HG02840 (cell line): ENCODE measurements at regions not wholly inside any gene's neighbourhood (a gene's known extent, or its start where the extent isn't known, plus 50 kb on each side); places are given as distances from the start of the nearest gene placed in this dataset.
"Not testable (repeated sequence)": the region's sequence is repeated elsewhere in the genome, so short reads cannot be mapped to it uniquely, and the experiment has no call there.

Source experiments
- ATAC-seq: cut with Tn5 transposase; IDR thresholded peaks from one replicate; pipeline ENCODE4 v1.9.1; 2021; ENCODE audit warnings: mild to moderate bottlenecking, moderate library complexity, moderate number of reproducible peaks; ENCODE audit not compliant: unreplicated experiment, low FRiP score

DNA sequence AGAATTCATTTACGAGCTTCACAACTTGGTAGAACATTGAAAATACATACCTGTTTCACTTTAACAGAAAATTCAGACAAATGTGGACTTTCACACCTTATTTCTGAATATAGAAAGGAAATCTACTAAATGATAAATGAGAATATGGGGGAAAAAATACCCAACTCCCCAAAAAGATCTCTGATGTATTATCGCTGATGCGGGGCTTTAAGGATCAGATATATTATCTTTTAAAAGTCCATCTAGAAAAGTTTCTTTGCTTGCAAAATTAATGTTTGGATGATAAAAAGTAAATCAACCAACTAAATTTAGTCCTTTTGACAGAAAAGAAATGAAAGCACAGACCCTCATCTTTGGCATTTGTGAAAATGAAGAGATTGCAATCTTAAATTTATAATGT lies 540.1 kb upstream of the CHAC2 start:
- ATAC-seq, result no peak

- ATAC-seq, result no peak
Measured at GRCh38 chr2:53220969-53221368, 546.6 kb upstream of the CHAC2 start.

DNA sequence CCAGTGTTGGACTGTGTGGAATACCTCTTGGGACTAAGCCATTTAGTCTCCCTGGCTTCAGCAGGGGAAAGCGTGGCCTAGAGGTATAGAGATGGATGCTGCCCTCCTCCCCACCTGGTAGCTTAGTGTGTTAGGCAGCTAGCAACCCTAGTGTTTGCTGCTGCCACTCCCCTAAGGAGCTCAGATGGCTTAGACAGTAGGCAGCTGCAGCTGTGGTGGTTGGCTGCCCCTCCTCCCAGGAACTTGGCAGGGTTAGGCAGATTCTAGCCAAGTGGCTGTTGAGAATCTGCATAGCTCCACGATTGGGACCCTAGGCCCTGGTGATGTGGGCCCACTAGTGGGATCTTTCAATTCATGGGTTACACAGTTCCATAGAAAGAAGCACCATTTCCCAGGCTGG lies 550.4 kb upstream of the CHAC2 start:
- ATAC-seq, result no peak

DNA sequence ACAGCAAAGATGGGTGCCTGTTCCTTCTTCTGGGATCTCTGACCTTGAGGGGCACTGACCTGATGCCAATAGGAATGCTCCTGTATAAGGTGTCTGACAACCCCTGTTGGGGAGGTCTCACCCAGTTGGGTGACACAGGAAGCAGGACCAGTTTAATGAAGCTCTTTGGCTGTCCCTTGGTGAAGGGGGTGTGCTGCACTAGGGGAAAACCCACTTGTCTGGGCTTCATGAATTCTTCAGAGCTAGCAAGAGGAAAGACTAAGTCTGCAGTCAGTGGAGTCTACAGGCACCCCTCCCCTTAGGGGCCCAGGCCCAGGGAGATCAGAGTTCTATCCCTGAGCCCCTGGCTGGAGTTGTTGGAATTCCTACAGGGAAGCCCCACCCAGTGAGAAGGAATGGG lies 550.8 kb upstream of the CHAC2 start:
- ATAC-seq, result no peak

DNA sequence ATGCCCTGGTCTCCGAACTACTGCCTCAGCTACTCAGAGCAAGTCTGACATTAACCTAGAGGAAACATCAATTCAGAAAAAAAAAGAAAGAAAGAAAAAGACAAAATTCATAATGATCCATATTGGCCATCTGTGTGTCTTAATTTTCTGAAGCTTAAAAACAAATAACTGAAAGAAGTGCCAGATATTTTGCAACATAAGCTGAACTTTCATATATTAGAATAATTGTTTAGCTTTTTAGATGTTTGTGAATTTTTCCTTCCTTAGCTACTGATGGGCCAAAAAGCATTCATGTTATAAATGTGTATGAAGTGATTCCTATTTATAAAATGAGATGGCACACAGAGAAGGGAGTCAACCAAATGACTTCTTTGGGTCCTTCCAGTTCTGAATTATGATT lies 555.0 kb upstream of the CHAC2 start:
- ATAC-seq, result no peak

- no peak for ATAC-seq
Measured at GRCh38 chr2:53211201-53211774, 556.3 kb upstream of the CHAC2 start.

DNA sequence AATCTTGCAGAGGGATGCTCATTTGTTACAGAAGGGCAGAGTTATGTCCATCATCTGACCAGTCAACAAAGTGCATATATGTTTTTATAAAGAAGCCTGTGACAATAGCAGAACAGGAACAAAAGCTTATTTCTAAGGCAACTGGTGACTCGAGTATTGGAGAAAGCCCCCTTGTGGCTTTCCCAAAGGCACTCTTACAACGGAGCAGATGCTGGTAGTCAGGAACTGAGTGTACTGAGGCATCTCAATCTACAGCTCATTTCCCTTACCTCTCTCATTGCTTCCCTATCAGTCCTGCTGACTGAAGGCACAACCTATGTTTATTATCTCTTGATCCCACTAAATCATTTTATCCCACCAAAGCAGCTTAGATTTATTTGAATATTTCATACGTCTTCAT lies 557.1 kb upstream of the CHAC2 start:
- no peak for ATAC-seq

DNA sequence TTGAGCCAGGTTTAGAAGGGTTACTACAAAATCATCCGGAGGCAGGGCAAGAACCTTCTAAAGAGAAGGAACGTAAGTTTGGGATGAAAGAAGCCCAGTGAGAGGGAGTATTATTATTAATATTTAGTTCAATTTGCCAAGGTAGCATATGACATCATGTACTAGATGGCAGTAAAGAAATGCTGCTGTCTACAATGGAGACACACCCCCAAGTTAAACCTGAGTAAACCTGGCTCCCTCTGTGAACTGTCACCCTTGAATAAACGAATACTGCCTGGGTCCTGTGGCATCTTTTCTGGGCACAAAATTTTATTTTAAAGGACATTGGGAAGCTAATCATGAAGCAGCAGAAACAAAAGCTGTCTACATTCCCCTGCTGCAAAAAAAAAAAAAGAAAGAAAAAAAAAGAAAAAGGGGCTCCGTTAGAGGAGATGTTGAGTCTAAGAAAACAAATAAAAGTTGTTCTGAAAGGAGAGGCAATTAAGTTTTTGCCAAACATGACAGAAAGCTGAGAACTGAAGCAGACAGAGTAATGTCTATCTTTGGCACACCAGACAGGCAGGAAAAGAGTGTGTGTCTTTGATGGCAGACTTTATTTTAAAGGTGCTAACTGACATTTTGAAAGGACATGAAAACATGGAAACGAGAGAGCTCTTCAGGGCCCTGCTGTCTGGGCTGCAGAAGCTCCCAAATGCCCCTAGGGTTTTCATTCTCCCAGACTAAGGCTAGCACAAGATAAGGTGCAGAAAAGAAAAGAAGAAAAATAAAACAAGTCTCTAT lies 557.7 kb upstream of the CHAC2 start:
- no peak for ATAC-seq

GRCh38 chr2:53208815-53209214 lies 558.8 kb upstream of the CHAC2 start:
- no peak for ATAC-seq

- ATAC-seq, result not testable (repeated sequence)
Measured at GRCh38 chr2:53206226-53206625, 561.4 kb upstream of the CHAC2 start.

- ATAC-seq, result no peak
Measured at GRCh38 chr2:53202063-53202462, 565.5 kb upstream of the CHAC2 start.

DNA sequence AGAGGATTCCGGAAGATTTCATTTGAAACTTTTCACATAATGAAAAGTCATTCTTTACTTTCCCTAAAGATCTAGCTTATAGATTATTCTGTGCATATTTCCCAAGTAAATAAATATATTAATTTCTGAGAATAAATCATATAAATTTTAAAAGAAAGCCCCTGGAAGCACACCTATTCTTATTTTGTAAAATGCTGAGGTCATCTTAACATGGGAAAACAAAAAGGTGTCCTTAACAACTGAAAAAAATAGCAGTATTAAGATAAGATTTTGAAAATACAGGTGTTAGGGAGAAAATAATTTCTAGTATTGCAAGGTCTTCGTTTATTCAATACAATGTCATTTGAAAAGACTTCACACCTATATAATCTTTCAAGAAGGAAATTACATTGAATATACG lies 567.5 kb upstream of the CHAC2 start:
- no peak for ATAC-seq

DNA sequence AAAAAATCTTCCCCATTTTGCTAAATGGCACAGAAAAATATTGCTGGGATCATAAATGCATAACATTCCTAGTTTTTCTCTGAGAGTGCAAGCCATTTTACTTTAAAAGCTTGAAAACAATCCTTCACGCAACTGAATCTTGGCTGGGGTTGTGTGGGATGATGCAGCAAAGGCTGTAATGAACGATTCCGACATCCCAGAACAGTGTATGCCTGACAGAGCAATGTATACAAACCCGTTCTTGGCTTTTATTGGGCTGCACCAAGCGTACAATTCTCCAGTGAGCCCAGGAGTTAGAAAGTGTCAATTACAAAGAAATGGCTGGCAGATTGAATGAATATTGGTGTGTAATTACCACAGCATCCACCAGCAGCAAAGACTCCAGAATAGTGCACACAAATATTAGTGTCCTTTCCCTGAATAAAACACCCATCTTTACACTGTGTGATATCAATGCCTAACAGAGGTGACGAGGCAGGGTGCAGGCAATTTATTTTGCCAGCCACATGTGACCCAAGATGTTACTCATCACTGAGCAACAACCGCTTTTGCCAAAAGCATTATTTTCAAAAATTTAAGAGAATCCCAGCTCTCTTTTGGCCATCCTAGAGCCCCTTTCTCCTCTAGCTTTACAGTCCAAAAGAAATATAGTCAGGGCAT lies 578.6 kb upstream of the CHAC2 start:
- ATAC-seq, result no peak

GRCh38 chr2:53183581-53183980 lies 584.0 kb upstream of the CHAC2 start:
- no peak for ATAC-seq

DNA sequence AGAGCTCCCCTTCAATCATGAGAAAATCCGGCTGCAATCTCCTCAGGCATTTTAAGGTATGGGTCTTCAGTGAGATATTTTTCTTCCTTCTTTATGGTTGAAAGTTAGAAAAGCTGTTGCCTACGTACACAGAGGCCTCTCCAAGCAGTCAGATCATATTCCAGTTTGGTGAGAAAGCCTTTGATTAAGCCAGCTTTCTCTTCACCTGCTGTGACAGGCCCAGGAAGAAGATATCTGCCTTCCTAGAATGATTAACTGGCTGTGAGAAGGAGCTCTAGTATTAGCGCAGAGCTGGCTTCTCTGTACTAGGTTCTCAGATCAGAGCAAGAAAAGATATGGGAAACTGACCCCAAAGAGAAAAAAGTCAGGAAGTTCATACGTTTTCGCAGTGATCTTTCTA lies 585.0 kb upstream of the CHAC2 start:
- no peak for ATAC-seq

GRCh38 chr2:53181759-53182158 lies 585.8 kb upstream of the CHAC2 start:
- no peak for ATAC-seq

DNA sequence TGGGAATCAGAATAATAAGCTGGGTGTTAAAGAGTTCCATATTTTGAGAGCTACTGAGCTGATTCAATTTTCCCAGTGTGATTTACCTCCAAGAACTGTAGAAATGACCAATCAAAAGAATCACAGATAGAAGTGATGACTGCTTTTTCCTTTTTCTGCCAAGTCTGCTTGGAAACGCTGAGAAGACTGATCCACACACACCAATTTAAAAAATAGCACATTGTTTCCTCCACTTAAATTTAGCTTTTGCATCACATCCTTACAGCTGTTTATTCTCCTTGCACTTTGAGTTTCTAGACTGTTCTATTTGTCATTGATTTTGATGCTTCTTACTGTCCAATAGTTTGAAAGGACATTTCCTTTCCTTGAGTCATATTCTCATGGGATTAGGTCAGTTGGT lies 590.3 kb upstream of the CHAC2 start:
- ATAC-seq, result no peak

GRCh38 chr2:53174539-53174938 lies 593.1 kb upstream of the CHAC2 start:
- ATAC-seq, result no peak

- ATAC-seq, result no peak
Measured at GRCh38 chr2:53173698-53174455, 593.7 kb upstream of the CHAC2 start.

- ATAC-seq, result no peak
Measured at GRCh38 chr2:53173091-53173490, 594.5 kb upstream of the CHAC2 start.

GRCh38 chr2:53170466-53170865 lies 597.1 kb upstream of the CHAC2 start:
- no peak for ATAC-seq
